ENCODE measurements at regions not wholly inside any gene's neighbourhood (a gene's known extent, or its start where the extent isn't known, plus 50 kb on each side); places are given as distances from the start of the nearest gene placed in this dataset.

DNA sequence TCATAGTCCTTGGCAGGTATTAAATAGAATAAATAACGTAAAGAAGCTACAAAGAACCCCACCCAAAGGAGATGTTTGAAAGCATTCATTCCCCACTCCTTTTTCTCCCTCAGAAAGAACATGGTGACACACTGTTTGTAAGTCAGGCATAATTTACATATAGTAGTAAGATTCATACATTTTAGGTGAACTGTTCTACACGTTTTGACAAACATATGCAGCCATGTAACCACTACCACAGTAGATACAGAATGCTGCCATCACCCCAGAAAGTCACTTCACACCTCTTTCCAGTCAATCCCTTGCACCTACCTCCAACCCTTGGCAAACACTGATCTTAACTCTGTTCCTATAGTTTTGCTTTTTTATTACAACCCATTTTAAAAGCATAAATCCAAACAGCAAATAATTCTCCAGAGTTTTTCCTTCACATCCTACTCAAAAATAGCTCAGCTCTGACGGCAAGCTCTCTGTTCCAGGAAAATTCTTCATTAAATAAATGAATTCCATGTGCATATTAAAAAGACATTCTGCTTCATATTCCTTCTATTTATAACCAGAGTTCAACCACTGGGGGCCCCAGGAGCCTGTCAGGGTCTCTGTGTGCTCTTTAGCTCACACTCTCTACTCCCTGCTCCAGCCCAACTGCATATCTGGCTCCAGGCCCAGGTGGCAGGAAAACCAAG lies 258.8 kb downstream of the PLPP3 start:
- TF ChIP-seq, protein P1, sequence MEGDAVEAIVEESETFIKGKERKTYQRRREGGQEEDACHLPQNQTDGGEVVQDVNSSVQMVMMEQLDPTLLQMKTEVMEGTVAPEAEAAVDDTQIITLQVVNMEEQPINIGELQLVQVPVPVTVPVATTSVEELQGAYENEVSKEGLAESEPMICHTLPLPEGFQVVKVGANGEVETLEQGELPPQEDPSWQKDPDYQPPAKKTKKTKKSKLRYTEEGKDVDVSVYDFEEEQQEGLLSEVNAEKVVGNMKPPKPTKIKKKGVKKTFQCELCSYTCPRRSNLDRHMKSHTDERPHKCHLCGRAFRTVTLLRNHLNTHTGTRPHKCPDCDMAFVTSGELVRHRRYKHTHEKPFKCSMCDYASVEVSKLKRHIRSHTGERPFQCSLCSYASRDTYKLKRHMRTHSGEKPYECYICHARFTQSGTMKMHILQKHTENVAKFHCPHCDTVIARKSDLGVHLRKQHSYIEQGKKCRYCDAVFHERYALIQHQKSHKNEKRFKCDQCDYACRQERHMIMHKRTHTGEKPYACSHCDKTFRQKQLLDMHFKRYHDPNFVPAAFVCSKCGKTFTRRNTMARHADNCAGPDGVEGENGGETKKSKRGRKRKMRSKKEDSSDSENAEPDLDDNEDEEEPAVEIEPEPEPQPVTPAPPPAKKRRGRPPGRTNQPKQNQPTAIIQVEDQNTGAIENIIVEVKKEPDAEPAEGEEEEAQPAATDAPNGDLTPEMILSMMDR (IDR thresholded peaks at IDR 0.05 in 8 of 11, conservative IDR thresholded peaks at IDR 0.05 in 3 of 11): no peak
- no peak for TF ChIP-seq POLR2A (IDR thresholded peaks at IDR 0.05)
